ENCODE measurements at regions not wholly inside any gene's neighbourhood (a gene's known extent, or its start where the extent isn't known, plus 50 kb on each side); places are given as distances from the start of the nearest gene placed in this dataset.

GRCh38 chr17:77064598-77064997, 76.2 kb upstream of the SEC14L1 start:
- TF ChIP-seq CTCF (conservative IDR thresholded peaks at IDR 0.05; ENCODE audit: low read depth, low read length), result no peak
- TF ChIP-seq EZH2 (IDR thresholded peaks at IDR 0.05; ENCODE audit: low read length, unreplicated experiment), result no peak

All from PC-3 (cell line).